IMR-90 (cell line): ENCODE measurements at regions not wholly inside any gene's neighbourhood (a gene's known extent, or its start where the extent isn't known, plus 50 kb on each side); places are given as distances from the start of the nearest gene placed in this dataset.

Experiments used
- ATAC-seq: fragments of 200-7000 bp; cut with Tn5 transposase; 2 replicates; pipeline ENCODE4 v1.9.1; 2020; ENCODE audit warnings: low read depth, mild to moderate bottlenecking, moderate library complexity
- BruUV-seq: library from RNA; stranded (reverse); fragments of 400-500 nt; replicated peaks from 2 replicates; lab custom pipeline; 2021; lab: Mats Ljungman, UMichigan
- CTCF ChIA-PET: fragments of 300-600 bp; formaldehyde crosslinking; extraction: SDS; loops from one replicate; lab custom pipeline; 2021; ENCODE audit warnings: antibody characterized with exemption; lab: Yijun Ruan, JAX
- POLR2A ChIA-PET: fragments of 300-600 bp; sonication (Branson Sonifier 250); formaldehyde crosslinking; loops from one replicate; lab custom pipeline; 2022; ENCODE audit warnings: antibody characterized with exemption; ENCODE audit not compliant: unreplicated experiment; lab: Charles Lee
- DNase-seq: peaks from one replicate; pipeline ENCODE4 v3.0.0; 2013
- H2AFZ ChIP-seq: replicated peaks from 2 replicates; pipeline ENCODE3; 2013; ENCODE audit warnings: low read length, mild to moderate bottlenecking; ENCODE audit not compliant: poor library complexity
- H2AK5ac ChIP-seq: 2 replicates; pipeline ENCODE4 v1.6.1; 2013; ENCODE audit warnings: low read depth, low read length, inconsistent platforms
- H2AK9ac ChIP-seq: replicated peaks from 2 replicates; pipeline ENCODE3; 2013; ENCODE audit warnings: mild to moderate bottlenecking, low read depth, low read length, moderate library complexity; ENCODE audit not compliant: poor library complexity
- H2BK120ac ChIP-seq: 2 replicates; pipeline ENCODE4 v1.6.1; 2013; ENCODE audit warnings: low read depth, low read length, inconsistent platforms
- H2BK15ac ChIP-seq: 3 replicates; pipeline ENCODE4 v1.6.1; 2013; ENCODE audit warnings: low read depth, low read length, inconsistent platforms
- H2BK20ac ChIP-seq: 2 replicates; pipeline ENCODE4 v1.6.1; 2013; ENCODE audit warnings: low read depth, mild to moderate bottlenecking, inconsistent platforms, low read length, moderate library complexity
- H2BK5ac ChIP-seq: 2 replicates; pipeline ENCODE4 v1.6.1; 2013; ENCODE audit warnings: mild to moderate bottlenecking, low read depth, low read length, inconsistent platforms; ENCODE audit not compliant: poor library complexity, severe bottlenecking
- H3K14ac ChIP-seq: replicated peaks from 2 replicates; pipeline ENCODE4 v1.6.1; 2013; ENCODE audit warnings: low read depth, low read length, inconsistent platforms
- H3K18ac ChIP-seq: 2 replicates; pipeline ENCODE4 v1.6.1; 2013; ENCODE audit warnings: low read depth, low read length, control low read depth
- H3K23ac ChIP-seq: 2 replicates; pipeline ENCODE4 v1.6.1; 2013; ENCODE audit warnings: low read depth, low read length, inconsistent platforms
- H3K27ac ChIP-seq: 2 replicates; pipeline ENCODE4 v1.5.1; 2013; ENCODE audit warnings: mild to moderate bottlenecking, control low read depth, low read length; ENCODE audit not compliant: insufficient read depth
- H3K27me3 ChIP-seq: 2 replicates; pipeline ENCODE4 v1.6.1; 2013; ENCODE audit warnings: low read length; ENCODE audit not compliant: control insufficient read depth, insufficient read depth
- H3K36me3 ChIP-seq: 2 replicates; pipeline ENCODE4 v1.6.1; 2013; ENCODE audit warnings: low read length, mixed read lengths; ENCODE audit not compliant: control insufficient read depth, insufficient read depth
- H3K4ac ChIP-seq: 2 replicates; pipeline ENCODE4 v1.6.1; 2013; ENCODE audit warnings: low read depth, low read length, inconsistent platforms
- H3K4me1 ChIP-seq: 2 replicates; pipeline ENCODE4 v1.6.1; 2013; ENCODE audit warnings: low read length, mixed read lengths; ENCODE audit not compliant: control insufficient read depth, insufficient read depth
- H3K4me2 ChIP-seq: 2 replicates; pipeline ENCODE4 v1.6.1; 2013; ENCODE audit warnings: low read depth, mild to moderate bottlenecking, control low read depth, low read length, moderate library complexity
- H3K4me3 ChIP-seq: 2 replicates; pipeline ENCODE4 v1.5.1; 2013; ENCODE audit warnings: low read depth, mild to moderate bottlenecking, control low read depth, low read length, moderate library complexity; ENCODE audit not compliant: insufficient read depth
- H3K56ac ChIP-seq: 2 replicates; pipeline ENCODE4 v1.6.1; 2013; ENCODE audit warnings: low read length, inconsistent platforms; ENCODE audit not compliant: insufficient read depth; ENCODE audit errors: extremely low read depth
- H3K79me1 ChIP-seq, 2 experiments: 2 replicates each; pipeline ENCODE4 v1.6.1; 2013; ENCODE audit warnings: low read length in 2 of 2, inconsistent platforms in 1 of 2, low read depth in 1 of 2
- H3K9ac ChIP-seq: 2 replicates; pipeline ENCODE4 v1.6.1; 2013; ENCODE audit warnings: low read depth, low read length, control low read depth
- H3K9me1 ChIP-seq: 2 replicates; pipeline ENCODE4 v1.6.1; 2013; ENCODE audit warnings: low read length, inconsistent platforms; ENCODE audit not compliant: insufficient read depth
- H3K9me3 ChIP-seq: 2 replicates; pipeline ENCODE4 v1.6.1; 2013; ENCODE audit warnings: low read length; ENCODE audit not compliant: control insufficient read depth, insufficient read depth
- H4K20me1 ChIP-seq: 2 replicates; pipeline ENCODE4 v1.6.1; 2013; ENCODE audit warnings: low read length, inconsistent platforms; ENCODE audit not compliant: insufficient read depth
- H4K5ac ChIP-seq: 2 replicates; pipeline ENCODE4 v1.6.1; 2013; ENCODE audit warnings: mild to moderate bottlenecking, low read depth, low read length, control low read depth
- H4K8ac ChIP-seq, 2 experiments: 2 replicates each; pipeline ENCODE4 v1.6.1; 2013; ENCODE audit warnings: low read depth in 2 of 2, low read length in 2 of 2, control low read depth in 1 of 2, inconsistent platforms in 1 of 2
- H4K91ac ChIP-seq: 2 replicates; pipeline ENCODE4 v1.6.1; 2013; ENCODE audit warnings: low read depth, low read length, inconsistent platforms; ENCODE audit not compliant: insufficient read depth
- BHLHE40 ChIP-seq: fragments of 150-350 bp; IDR thresholded peaks from 2 replicates; pipeline ENCODE4 v1.6.1; 2016; ENCODE audit warnings: mild to moderate bottlenecking, low read depth, low read length
- CEBPB ChIP-seq: IDR thresholded peaks from 2 replicates; pipeline ENCODE4 v1.6.1; 2012; ENCODE audit warnings: low read depth, low read length, improper control_type of control experiment
- CHD1 ChIP-seq: IDR thresholded peaks from 2 replicates; pipeline ENCODE4 v1.6.1; 2012; ENCODE audit warnings: low read depth, low read length, improper control_type of control experiment
- CTCF ChIP-seq: conservative IDR thresholded peaks from 2 replicates; pipeline ENCODE4 v1.5.1; 2012; ENCODE audit warnings: mild to moderate bottlenecking, low read depth, low read length, improper control_type of control experiment
- ELK1 ChIP-seq: fragments of 150-350 bp; IDR thresholded peaks from 2 replicates; pipeline ENCODE4 v1.6.1; 2016; ENCODE audit warnings: low read depth, mild to moderate bottlenecking, low read length, moderate library complexity, borderline replicate concordance
- FOS ChIP-seq: fragments of 150-350 bp; IDR thresholded peaks from 2 replicates; pipeline ENCODE4 v1.6.1; 2016; ENCODE audit warnings: low read depth, low read length
- MAFK ChIP-seq: IDR thresholded peaks from 2 replicates; pipeline ENCODE4 v1.6.1; 2012; ENCODE audit warnings: low read depth, low read length, improper control_type of control experiment
- MAZ ChIP-seq: IDR thresholded peaks from 2 replicates; pipeline ENCODE4 v1.6.1; 2012; ENCODE audit warnings: low read depth, mild to moderate bottlenecking, low read length, improper control_type of control experiment, moderate library complexity, borderline replicate concordance
- MXI1 ChIP-seq: IDR thresholded peaks from 2 replicates; pipeline ENCODE4 v1.6.1; 2012; ENCODE audit warnings: low read depth, mild to moderate bottlenecking, low read length, moderate library complexity, borderline replicate concordance
- NFE2L2 ChIP-seq: fragments of 150-350 bp; IDR thresholded peaks from 2 replicates; pipeline ENCODE4 v1.6.1; 2016; ENCODE audit warnings: low read depth, mild to moderate bottlenecking, low read length
- POLR2A ChIP-seq: IDR thresholded peaks from 2 replicates; pipeline ENCODE4 v1.6.1; 2012; ENCODE audit warnings: mild to moderate bottlenecking, low read depth, low read length
- RAD21 ChIP-seq: IDR thresholded peaks from 2 replicates; pipeline ENCODE4 v1.6.1; 2012; ENCODE audit warnings: low read length, improper control_type of control experiment
- RCOR1 ChIP-seq: IDR thresholded peaks from 2 replicates; pipeline ENCODE4 v1.6.1; 2012; ENCODE audit warnings: mild to moderate bottlenecking, low read length, improper control_type of control experiment; ENCODE audit not compliant: insufficient replicate concordance
- RFX5 ChIP-seq: IDR thresholded peaks from 2 replicates; pipeline ENCODE4 v1.8.0; 2012; ENCODE audit warnings: low read depth, mild to moderate bottlenecking, low read length, moderate library complexity
- SMC3 ChIP-seq: fragments of 150-350 bp; IDR thresholded peaks from 2 replicates; pipeline ENCODE4 v1.6.1; 2016; ENCODE audit warnings: low read depth, mild to moderate bottlenecking, antibody characterized with exemption, low read length, moderate library complexity
- WGBS, 2 experiments: methylation state at CpG; one replicate each; pipeline versions ENCODE4 v1.1.5 to v1.1.7; 2013; ENCODE audit warnings: missing lambda C conversion rate in 2 of 2; ENCODE audit not compliant: insufficient read length in 1 of 2; ENCODE audit errors: extremely low coverage in 2 of 2; 5-methylcytosine and 5-hydroxymethylcytosine counted together
- dilution Hi-C: fragments of 300-500 bp; cut with HindIII; formaldehyde crosslinking; loops from one replicate; pipeline ENCODE4 v1.14.3; 2018; ENCODE audit warnings: low sequenced_read_pairs; ENCODE audit not compliant: unreplicated experiment
- in situ Hi-C: fragments of 300-500 bp; cut with MboI; formaldehyde crosslinking; loops from 3 replicates; pipeline ENCODE4 v1.14.3; 2019; ENCODE audit warnings: low sequenced_read_pairs, inconsistent platforms, mixed read lengths
- intact Hi-C: fragments of 100-400 bp; cut with micrococcal nuclease; formaldehyde crosslinking; loops from 2 replicates; pipeline ENCODE4 v1.10.0; 2022
- TF ChIP-seq, protein P1 (sequence below): fragments of 150-350 bp; IDR thresholded peaks from 2 replicates; pipeline ENCODE4 v1.6.1; 2017; ENCODE audit warnings: mild to moderate bottlenecking, antibody characterized with exemption, low read length, low read depth

GRCh38 chr6:122033564-122034181, 365.8 kb upstream of the HSF2 start:
- H3K4ac ChIP-seq: no peak overlapping the region
- H2BK20ac ChIP-seq: no peak overlapping the region
- no peaks in the 10 kb centered on the region for H3K79me1 ChIP-seq
- H4K8ac ChIP-seq: no peak overlapping the region
- peak; percentile 76 for TF ChIP-seq CTCF
- TF ChIP-seq POLR2A: no peak
- no peak for TF ChIP-seq ELK1
- TF ChIP-seq MXI1: no peak
- TF ChIP-seq CEBPB: peak; percentile 62
- no peak for TF ChIP-seq FOS
- no peak for TF ChIP-seq MAZ
- no peak for TF ChIP-seq RCOR1
- TF ChIP-seq, protein P1, sequence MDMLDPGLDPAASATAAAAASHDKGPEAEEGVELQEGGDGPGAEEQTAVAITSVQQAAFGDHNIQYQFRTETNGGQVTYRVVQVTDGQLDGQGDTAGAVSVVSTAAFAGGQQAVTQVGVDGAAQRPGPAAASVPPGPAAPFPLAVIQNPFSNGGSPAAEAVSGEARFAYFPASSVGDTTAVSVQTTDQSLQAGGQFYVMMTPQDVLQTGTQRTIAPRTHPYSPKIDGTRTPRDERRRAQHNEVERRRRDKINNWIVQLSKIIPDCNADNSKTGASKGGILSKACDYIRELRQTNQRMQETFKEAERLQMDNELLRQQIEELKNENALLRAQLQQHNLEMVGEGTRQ: no peak
- no peak for TF ChIP-seq CHD1
- no peak for TF ChIP-seq NFE2L2
- TF ChIP-seq MAFK: no peak
- TF ChIP-seq RFX5: no peak
- peak; percentile 89 for TF ChIP-seq RAD21
- peak; percentile 71 for TF ChIP-seq SMC3
- TF ChIP-seq BHLHE40: no peak
- H3K4me2 ChIP-seq: no peak overlapping the region
- no peak overlapping the region for H2AK5ac ChIP-seq
- H3K9ac ChIP-seq: no peak overlapping the region
- in situ Hi-C loops: no loop called here
- H3K9me1 ChIP-seq: no peaks in the 10 kb centered on the region
- peak; percentile 88 for ATAC-seq
- no peak overlapping the region for H3K23ac ChIP-seq
- intact Hi-C loops: loop anchor here (1.0 to 10.0 kb wide), 7 partner anchors 147 to 603 kb away; no protein-coding TSS in a partner anchor
- no peaks in the 10 kb centered on the region for H3K27me3 ChIP-seq
- no peak overlapping the region for H2BK120ac ChIP-seq
- H3K4me3 ChIP-seq: no peak overlapping the region
- no TSS peak for BruUV-seq
- H3K27ac ChIP-seq: no peak overlapping the region
- no CpG with 5 or more reads among the region's 1 CpG for WGBS, 2 experiments
- H3K36me3 ChIP-seq: no peaks in the 10 kb centered on the region
- ChIA-PET POLR2A (interaction anchor here (0.7 kb wide), 2 partner anchors 15 to 595 kb away, joined by 3 read pairs; no protein-coding TSS in a partner anchor), CTCF (interaction anchor here (0.7 to 1.9 kb wide), 7 partner anchors 13 to 603 kb away, joined by 3 to 12 read pairs (median 4); no protein-coding TSS in a partner anchor)
- no peak overlapping the region for H2BK15ac ChIP-seq
- no peak overlapping the region for H2BK5ac ChIP-seq
- no peak overlapping the region for H3K56ac ChIP-seq
- no peak overlapping the region for H4K91ac ChIP-seq
- H2AFZ ChIP-seq: no peak overlapping the region
- DNase-seq: peak; percentile 70
- no peak overlapping the region for H4K5ac ChIP-seq
- H3K18ac ChIP-seq: no peak overlapping the region
- no peaks in the 10 kb centered on the region for H3K4me1 ChIP-seq
- no peaks in the 10 kb centered on the region for H3K9me3 ChIP-seq
- dilution Hi-C loops: no loop called here
- no peak overlapping the region for H3K14ac ChIP-seq
- no peak overlapping the region for H2AK9ac ChIP-seq
- H4K20me1 ChIP-seq: no peaks in the 10 kb centered on the region
